ENCODE measurements at regions not wholly inside any gene's neighbourhood (a gene's known extent, or its start where the extent isn't known, plus 50 kb on each side); places are given as distances from the start of the nearest gene placed in this dataset.

- H3K9me3 Mint-ChIP-seq: no peaks in the 10 kb centered on the region
- peaks cover 10 to 16% of the 10 kb centered on the region in 2 donors for H3K27me3 Mint-ChIP-seq
- DNase-seq (ENCODE audit: low spot score) (no peak), ATAC-seq (no peak)
- H3K36me3 Mint-ChIP-seq: no peaks in the 10 kb centered on the region
- no peak overlapping the region for H3K27ac Mint-ChIP-seq
- H3K4me3 Mint-ChIP-seq: no peak overlapping the region
- H3K4me1 Mint-ChIP-seq (ENCODE audit: low read depth in 2 of 2): peaks cover 21 to 26% of the 10 kb centered on the region in 2 donors
Observed at GRCh38 chr2:12110074-12110473, 363.6 kb downstream of the LPIN1 start.

DNA sequence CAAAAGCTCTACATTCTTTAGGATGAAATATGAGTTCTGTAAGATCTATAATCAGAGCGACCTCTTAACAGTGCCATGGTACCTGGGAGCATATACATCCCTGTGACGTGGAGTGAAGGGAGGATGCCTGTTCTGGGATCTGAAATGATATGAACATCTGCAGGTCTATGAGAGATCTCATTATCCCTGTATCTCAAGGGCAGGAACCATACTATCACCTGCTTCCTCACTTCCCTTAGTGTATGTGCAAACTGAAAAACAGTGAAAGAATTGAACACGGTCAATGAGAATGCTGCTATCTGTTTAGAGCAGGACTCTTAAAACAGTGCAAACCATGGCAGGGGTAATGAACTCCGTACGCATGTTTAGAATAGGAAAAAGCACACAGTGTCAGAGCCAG, 364.0 kb downstream of the LPIN1 start:
- ATAC-seq (no peak), DNase-seq (ENCODE audit: low spot score) (no peak)
- H3K36me3 Mint-ChIP-seq: no peaks in the 10 kb centered on the region
- H3K4me3 Mint-ChIP-seq: no peak overlapping the region
- H3K9me3 Mint-ChIP-seq: no peaks in the 10 kb centered on the region
- H3K27me3 Mint-ChIP-seq: peaks cover 10 to 16% of the 10 kb centered on the region in 2 donors
- no peak overlapping the region for H3K27ac Mint-ChIP-seq
- peaks cover 20 to 28% of the 10 kb centered on the region in 2 donors for H3K4me1 Mint-ChIP-seq (ENCODE audit: low read depth in 2 of 2)

DNA sequence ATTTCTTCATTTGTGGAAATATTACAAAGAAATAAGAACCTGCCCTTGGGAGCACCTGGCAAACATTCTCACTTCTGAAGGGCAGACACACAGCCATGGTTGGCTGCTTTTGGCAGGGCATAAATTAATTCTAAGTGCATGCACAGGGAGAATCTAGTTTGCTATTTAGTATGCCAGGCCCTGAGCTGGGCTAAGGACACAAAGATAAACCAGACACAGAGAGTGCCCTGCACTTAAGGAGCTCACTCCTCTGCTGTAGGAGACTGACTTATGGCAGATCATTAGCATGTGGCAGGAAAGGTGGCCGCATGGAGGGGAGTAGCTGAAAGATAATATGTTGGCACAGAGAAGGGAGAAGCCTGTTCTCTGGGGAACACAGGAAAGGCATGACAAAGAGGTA, 367.0 kb downstream of the LPIN1 start:
- Mint-ChIP-seq H3K9me3 (no peaks in the 10 kb centered on the region), H3K27me3 (peaks cover 6 to 13% of the 10 kb centered on the region in 2 donors), H3K4me1 (ENCODE audit: low read depth in 2 of 2) (peaks cover 10 to 28% of the 10 kb centered on the region in 2 donors), H3K4me3 (no peak overlapping the region), H3K36me3 (no peaks in the 10 kb centered on the region), H3K27ac (no peak overlapping the region)
- no peak for ATAC-seq
- DNase-seq (ENCODE audit: low spot score): no peak

- Mint-ChIP-seq H3K4me3 (no peak overlapping the region), H3K27me3 (peaks cover 5 to 13% of the 10 kb centered on the region in 2 donors), H3K4me1 (ENCODE audit: low read depth in 2 of 2) (peaks cover 10 to 24% of the 10 kb centered on the region in 2 donors), H3K9me3 (no peaks in the 10 kb centered on the region), H3K36me3 (no peaks in the 10 kb centered on the region), H3K27ac (no peak overlapping the region)
- ATAC-seq (no peak), DNase-seq (ENCODE audit: low spot score) (no peak)
Observed at GRCh38 chr2:12114816-12115215, 368.4 kb downstream of the LPIN1 start.

DNA sequence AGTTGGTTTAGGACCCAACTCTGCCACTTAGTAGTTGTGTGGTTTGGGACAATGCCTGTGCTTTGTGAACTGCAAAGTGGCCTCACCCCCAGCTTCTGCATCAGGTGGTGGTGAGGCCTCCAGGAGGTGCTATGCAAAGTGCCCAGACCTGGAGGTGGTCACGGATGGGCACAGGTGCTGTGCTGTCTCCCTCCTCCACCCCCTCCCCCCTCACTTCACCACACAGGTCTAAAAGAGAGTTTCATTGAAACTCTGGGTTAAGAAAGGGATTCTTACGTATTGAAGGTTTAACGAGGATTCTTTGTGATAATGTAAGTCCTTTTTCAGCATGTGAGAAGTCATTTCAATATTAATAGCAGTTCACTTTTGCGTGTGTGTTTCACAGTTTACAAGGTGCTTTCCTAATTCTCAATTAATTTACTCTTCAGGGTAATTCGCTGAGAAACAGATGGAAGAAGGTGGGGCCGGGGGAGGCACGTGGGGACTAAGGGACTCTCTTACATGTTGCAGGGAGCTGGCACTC, 369.9 kb downstream of the LPIN1 start:
- H3K9me3 Mint-ChIP-seq: no peaks in the 10 kb centered on the region
- peaks cover 0 to 12% of the 10 kb centered on the region in 2 donors for H3K4me1 Mint-ChIP-seq (ENCODE audit: low read depth in 2 of 2)

GRCh38 chr2:12119841-12120240, 373.4 kb downstream of the LPIN1 start:
- DNase-seq (ENCODE audit: low spot score) (no peak), ATAC-seq (no peak)
- Mint-ChIP-seq H3K36me3 (no peaks in the 10 kb centered on the region), H3K9me3 (no peaks in the 10 kb centered on the region), H3K4me3 (no peak overlapping the region), H3K27me3 (peaks cover 0 to 5% of the 10 kb centered on the region in 2 donors), H3K27ac (no peak overlapping the region), H3K4me1 (ENCODE audit: low read depth in 2 of 2) (peaks cover 0 to 4% of the 10 kb centered on the region in 2 donors)

More for the DNA sequence above, 369.9 kb downstream of the LPIN1 start:
- no peak overlapping the region for H3K4me3 Mint-ChIP-seq
- no peaks in the 10 kb centered on the region for H3K36me3 Mint-ChIP-seq
- peaks cover 4 to 5% of the 10 kb centered on the region in 2 donors for H3K27me3 Mint-ChIP-seq
- no peak for DNase-seq (ENCODE audit: low spot score)
- no peak overlapping the region for H3K27ac Mint-ChIP-seq
- ATAC-seq: no peak

DNA sequence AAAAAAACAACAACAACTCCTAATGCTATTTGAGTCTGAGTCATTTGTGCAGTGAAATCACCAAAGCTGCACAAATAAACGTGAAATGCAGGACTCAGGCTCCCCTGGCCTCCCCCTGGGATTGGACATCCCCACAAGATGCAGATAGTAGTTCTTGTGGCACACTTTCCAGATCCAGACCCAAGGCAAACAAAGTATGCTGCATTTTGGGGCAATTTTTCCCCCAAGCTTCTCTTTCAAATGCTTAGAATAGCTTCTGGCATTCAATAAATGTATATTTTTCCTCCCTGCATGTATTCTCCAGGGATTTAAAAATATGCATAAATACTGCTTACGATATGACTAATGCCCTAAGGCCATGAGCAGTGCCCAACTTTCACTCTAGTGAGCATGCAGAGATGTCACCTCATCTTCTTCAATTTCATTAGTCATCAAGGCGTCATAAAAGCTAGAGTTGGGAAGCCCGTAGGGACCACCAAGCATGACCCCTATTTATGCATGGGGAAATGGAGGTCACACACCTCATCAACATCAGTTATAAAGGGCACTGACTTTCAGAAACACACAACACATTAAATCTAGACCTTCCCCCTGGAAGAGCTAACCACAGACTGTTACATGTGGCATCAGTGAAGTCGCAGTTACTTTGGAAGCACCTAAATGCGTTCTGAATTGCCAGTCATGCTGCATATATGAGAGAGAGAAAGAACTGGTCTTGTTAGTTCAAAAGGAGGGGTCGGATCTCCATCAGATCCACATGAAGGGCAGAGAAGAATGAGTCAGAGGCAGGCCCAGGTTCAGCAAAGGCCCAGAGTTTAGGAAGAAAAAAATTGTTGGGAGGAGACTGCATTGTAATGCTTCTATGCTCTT, 374.1 kb downstream of the LPIN1 start:
- Mint-ChIP-seq H3K4me3 (no peak overlapping the region), H3K27ac (no peak overlapping the region), H3K36me3 (no peaks in the 10 kb centered on the region), H3K27me3 (peaks cover 0 to 5% of the 10 kb centered on the region in 2 donors), H3K9me3 (no peaks in the 10 kb centered on the region), H3K4me1 (ENCODE audit: low read depth in 2 of 2) (no peaks in the 10 kb centered on the region)
- ATAC-seq: no peak
- DNase-seq (ENCODE audit: low spot score): no peak

GRCh38 chr2:12124790-12125189, 378.4 kb downstream of the LPIN1 start:
- Mint-ChIP-seq H3K27me3 (no peaks in the 10 kb centered on the region), H3K36me3 (no peaks in the 10 kb centered on the region), H3K4me1 (ENCODE audit: low read depth in 2 of 2) (peaks cover 0 to 10% of the 10 kb centered on the region in 2 donors), H3K27ac (no peak overlapping the region), H3K9me3 (no peaks in the 10 kb centered on the region), H3K4me3 (no peak overlapping the region)
- no peak for ATAC-seq
- no peak for DNase-seq (ENCODE audit: low spot score)

DNA sequence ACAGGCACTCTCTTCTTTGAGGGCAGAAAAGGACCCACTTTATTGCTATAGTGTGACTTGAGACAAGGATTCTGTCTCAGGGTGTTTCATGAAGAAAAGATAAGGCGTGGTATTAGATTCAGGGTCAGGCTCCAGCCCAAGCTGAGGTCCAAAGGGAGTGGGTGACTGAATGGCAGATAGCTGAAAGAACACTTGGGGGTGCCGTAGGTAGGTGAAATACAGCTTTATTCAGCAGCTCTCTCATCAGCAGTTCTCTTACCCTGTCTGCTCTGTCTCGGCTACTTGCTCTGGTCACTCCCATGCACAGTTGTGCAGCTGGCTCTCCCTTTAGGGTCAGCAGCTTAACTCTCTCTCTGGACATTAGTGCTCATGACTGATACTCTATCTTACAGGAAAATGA, 379.9 kb downstream of the LPIN1 start:
- no peak for ATAC-seq
- Mint-ChIP-seq H3K27me3 (no peaks in the 10 kb centered on the region), H3K27ac (no peak overlapping the region), H3K4me1 (ENCODE audit: low read depth in 2 of 2) (peaks cover 0 to 10% of the 10 kb centered on the region in 2 donors), H3K4me3 (no peak overlapping the region), H3K36me3 (no peaks in the 10 kb centered on the region), H3K9me3 (no peaks in the 10 kb centered on the region)
- DNase-seq (ENCODE audit: low spot score): no peak

GRCh38 chr2:12127638-12128037, 381.2 kb downstream of the LPIN1 start:
- Mint-ChIP-seq H3K36me3 (no peaks in the 10 kb centered on the region), H3K27ac (no peak overlapping the region), H3K4me1 (ENCODE audit: low read depth in 2 of 2) (peaks cover 0 to 10% of the 10 kb centered on the region in 2 donors), H3K9me3 (no peaks in the 10 kb centered on the region), H3K4me3 (peak overlapping the region; percentile 56), H3K27me3 (no peaks in the 10 kb centered on the region)
- no peak for DNase-seq (ENCODE audit: low spot score)
- ATAC-seq: no peak

DNA sequence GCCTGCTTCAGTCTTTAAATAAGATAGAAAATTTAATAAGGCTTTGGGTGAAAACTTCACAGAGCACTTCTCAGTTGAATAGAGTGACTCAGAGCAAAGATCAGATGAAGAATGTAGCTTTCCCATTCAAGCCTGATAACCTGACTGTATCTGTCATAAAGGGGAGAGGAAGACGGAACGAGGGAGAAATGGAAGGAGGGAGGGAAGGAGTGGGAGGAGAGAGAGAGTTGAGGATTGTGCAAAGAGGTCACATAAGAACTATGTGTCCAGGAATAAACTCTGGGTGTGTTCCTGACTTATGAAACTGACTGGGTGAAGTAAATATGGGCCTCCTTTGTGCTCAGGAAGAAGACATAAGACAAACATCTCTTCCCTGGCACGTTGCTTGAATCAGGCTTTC, 385.5 kb downstream of the LPIN1 start:
- peaks cover 0 to 5% of the 10 kb centered on the region in 2 donors for H3K27me3 Mint-ChIP-seq
- H3K4me1 Mint-ChIP-seq (ENCODE audit: low read depth in 2 of 2): peaks cover 0 to 4% of the 10 kb centered on the region in 2 donors
- no peak for DNase-seq (ENCODE audit: low spot score)
- no peak overlapping the region for H3K4me3 Mint-ChIP-seq
- ATAC-seq: no peak
- H3K9me3 Mint-ChIP-seq: no peaks in the 10 kb centered on the region
- no peak overlapping the region for H3K27ac Mint-ChIP-seq
- H3K36me3 Mint-ChIP-seq: peaks cover 4% of the 10 kb centered on the region

DNA sequence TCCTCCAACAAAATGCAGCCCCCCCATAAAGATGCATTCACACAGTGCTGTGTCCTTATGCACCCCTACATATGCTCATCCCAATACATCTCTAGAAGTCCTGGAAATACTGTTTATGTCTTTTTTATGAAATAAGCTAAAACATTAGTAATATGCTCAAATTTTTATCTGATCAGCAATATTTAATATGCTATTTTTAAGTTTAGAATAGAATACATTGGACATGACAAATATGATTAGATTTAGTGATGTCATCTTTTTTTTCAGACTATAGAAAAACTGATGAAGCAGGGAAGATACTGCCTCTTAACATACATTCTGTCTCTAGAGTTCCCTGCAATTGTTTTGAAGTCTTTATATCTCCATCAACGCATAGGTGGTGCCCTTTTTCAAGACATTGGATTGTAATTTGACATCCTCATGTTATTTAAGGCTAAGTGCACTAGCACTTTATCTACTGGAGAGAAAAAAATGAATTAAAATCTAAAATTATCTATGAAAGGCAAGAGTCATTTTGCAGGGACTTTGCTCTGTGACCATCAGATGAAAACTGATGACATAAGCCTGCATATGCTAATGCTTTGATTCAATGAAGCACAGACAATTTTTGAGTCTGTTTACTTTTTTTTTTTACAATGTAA, 395.3 kb downstream of the LPIN1 start:
- ATAC-seq (no peak), DNase-seq (ENCODE audit: low spot score) (no peak)
- Mint-ChIP-seq H3K36me3 (no peaks in the 10 kb centered on the region), H3K27ac (no peak overlapping the region), H3K27me3 (peaks cover 10 to 22% of the 10 kb centered on the region in 2 donors), H3K9me3 (no peaks in the 10 kb centered on the region), H3K4me3 (no peak overlapping the region), H3K4me1 (ENCODE audit: low read depth in 2 of 2) (peaks cover under 1 to 3% of the 10 kb centered on the region in 2 donors)

DNA sequence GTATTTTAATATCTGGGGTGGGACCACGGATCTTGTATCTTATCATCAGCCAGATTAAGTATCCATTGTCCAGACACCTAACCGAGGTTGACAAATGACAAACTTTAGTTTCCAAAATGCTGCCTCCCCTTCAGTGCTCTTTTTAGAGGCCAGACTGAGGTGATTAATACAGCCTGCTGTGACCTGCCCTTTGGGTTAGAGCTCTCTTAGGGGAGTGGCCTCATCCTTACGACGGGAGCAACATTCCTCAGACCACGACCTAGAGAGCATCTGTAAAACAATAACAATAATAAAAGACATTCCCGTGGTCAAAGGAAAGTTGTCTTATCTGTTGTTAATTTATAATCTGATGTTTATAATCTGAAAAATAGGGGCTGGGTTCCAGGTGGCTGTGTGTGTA, 405.3 kb downstream of the LPIN1 start:
- ATAC-seq (no peak), DNase-seq (ENCODE audit: low spot score) (no peak)
- Mint-ChIP-seq H3K27ac (no peak overlapping the region), H3K4me1 (ENCODE audit: low read depth in 2 of 2) (peaks cover 0 to 14% of the 10 kb centered on the region in 2 donors), H3K4me3 (no peak overlapping the region), H3K9me3 (no peaks in the 10 kb centered on the region), H3K36me3 (no peaks in the 10 kb centered on the region), H3K27me3 (peaks cover 8 to 21% of the 10 kb centered on the region in 2 donors)

DNA sequence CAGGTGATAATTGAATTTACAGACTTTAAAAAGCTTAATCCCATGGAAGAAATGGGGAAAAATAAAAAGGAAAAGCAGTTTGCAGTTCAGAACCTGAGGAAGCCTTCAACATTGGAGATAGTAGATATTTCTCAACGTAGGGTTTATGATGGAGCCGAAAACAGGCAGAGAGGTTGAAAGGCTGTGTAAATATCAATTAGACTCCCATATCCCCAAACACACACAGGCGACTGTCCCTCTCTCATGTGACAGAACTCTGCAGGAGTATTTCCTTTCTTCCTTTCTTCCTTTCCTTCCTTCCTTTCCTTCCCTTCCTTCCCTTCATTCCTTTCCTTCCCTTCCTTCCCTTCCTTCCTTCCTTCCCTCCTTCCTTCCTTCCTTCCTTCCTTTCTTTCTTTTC, 406.5 kb downstream of the LPIN1 start:
- H3K9me3 Mint-ChIP-seq: no peaks in the 10 kb centered on the region
- H3K4me1 Mint-ChIP-seq (ENCODE audit: low read depth in 2 of 2): peaks cover 0 to 11% of the 10 kb centered on the region in 2 donors
- H3K4me3 Mint-ChIP-seq: no peak overlapping the region
- H3K27ac Mint-ChIP-seq: no peak overlapping the region
- H3K36me3 Mint-ChIP-seq: no peaks in the 10 kb centered on the region
- ATAC-seq (no peak), DNase-seq (ENCODE audit: low spot score) (no peak)
- H3K27me3 Mint-ChIP-seq: peaks cover 9 to 16% of the 10 kb centered on the region in 2 donors

All from natural killer cell treated with Interleukin-12 subunit alpha and Interleukin-12 subunit beta and Interleukin-15 and Interleukin-18, amount 100 ng/mL, for 72 hours (primary cell).